Gastroesophageal sphincter (tissue), 3 donors: ENCODE measurements at regions not wholly inside any gene's neighbourhood (a gene's known extent, or its start where the extent isn't known, plus 50 kb on each side); places are given as distances from the start of the nearest gene placed in this dataset.

Experiments used
- CTCF ChIP-seq, 4 experiments: fragments of 200-600 bp in 2 of 4; fragments of 450-650 bp in 2 of 4; sonication (generic) in 1 of 4; IDR thresholded peaks; one replicate each; pipeline ENCODE4 v1.5.1; 2017 to 2019; ENCODE audit warnings: antibody characterized with exemption in 4 of 4, mild to moderate bottlenecking in 2 of 4, moderate library complexity in 2 of 4
- EP300 ChIP-seq: sonication (generic); formaldehyde crosslinking; IDR thresholded peaks from one replicate; pipeline ENCODE4 v1.6.1; 2017; ENCODE audit warnings: antibody characterized with exemption, mild to moderate bottlenecking
- POLR2A ChIP-seq, 2 donors: fragments of 450-650 bp; IDR thresholded peaks; one replicate each; pipeline ENCODE4 v1.6.1; 2017; ENCODE audit warnings: antibody characterized with exemption in 2 of 2, mild to moderate bottlenecking in 2 of 2, moderate library complexity in 1 of 2
- POLR2AphosphoS5 ChIP-seq: sonication (generic); formaldehyde crosslinking; IDR thresholded peaks from one replicate; pipeline ENCODE4 v1.6.1; 2017; ENCODE audit warnings: antibody characterized with exemption

- TF ChIP-seq EP300, result no peak
- no peak for TF ChIP-seq POLR2A (IDR thresholded peaks at IDR 0.05)
- no peak for TF ChIP-seq CTCF (IDR thresholded peaks at IDR 0.05)
- no peak for TF ChIP-seq POLR2AphosphoS5
Measured at GRCh38 chr9:79020276-79020675, 551.5 kb upstream of the TLE4 start.
